GM21423 (cell line): ENCODE measurements at regions not wholly inside any gene's neighbourhood (a gene's known extent, or its start where the extent isn't known, plus 50 kb on each side); places are given as distances from the start of the nearest gene placed in this dataset.
"Not testable (repeated sequence)": the region's sequence is repeated elsewhere in the genome, so short reads cannot be mapped to it uniquely, and the experiment has no call there.

Experiments
- ATAC-seq: cut with Tn5 transposase; IDR thresholded peaks from one replicate; pipeline ENCODE4 v1.9.1; 2021; ENCODE audit warnings: mild to moderate bottlenecking, moderate library complexity; ENCODE audit not compliant: unreplicated experiment

GRCh38 chr18:39620551-39621168 is 2055.1 kb upstream of the CELF4 start:
- ATAC-seq: no peak

GRCh38 chr18:39618265-39619003 is 2052.8 kb upstream of the CELF4 start:
- ATAC-seq: no peak

GRCh38 chr18:39611381-39612100 is 2045.9 kb upstream of the CELF4 start:
- no peak for ATAC-seq

- ATAC-seq: no peak
These were observed 2041.4 kb upstream of the CELF4 start for GRCh38 chr18:39607034-39607433.

GRCh38 chr18:39604836-39605235 is 2039.2 kb upstream of the CELF4 start:
- no peak for ATAC-seq

- ATAC-seq: no peak
These were observed 2036.5 kb upstream of the CELF4 start for GRCh38 chr18:39602131-39602530.

- no peak for ATAC-seq
These were observed 2035.3 kb upstream of the CELF4 start for GRCh38 chr18:39600894-39601293.

- ATAC-seq: no peak
These were observed 2033.7 kb upstream of the CELF4 start for GRCh38 chr18:39599251-39599650.

- no peak for ATAC-seq
These were observed 2031.3 kb upstream of the CELF4 start for GRCh38 chr18:39596891-39597290.

GRCh38 chr18:39596221-39596620 is 2030.6 kb upstream of the CELF4 start:
- ATAC-seq: no peak

GRCh38 chr18:39594206-39594605 is 2028.6 kb upstream of the CELF4 start:
- ATAC-seq: no peak

GRCh38 chr18:39591649-39592048 is 2026.1 kb upstream of the CELF4 start:
- no peak for ATAC-seq

- ATAC-seq: no peak
These were observed 2023.9 kb upstream of the CELF4 start for GRCh38 chr18:39589496-39589895.

GRCh38 chr18:39587586-39587985 is 2022.0 kb upstream of the CELF4 start:
- no peak for ATAC-seq

- ATAC-seq: no peak
These were observed 2021.1 kb upstream of the CELF4 start for GRCh38 chr18:39586741-39587140.

GRCh38 chr18:39574897-39575296 is 2009.3 kb upstream of the CELF4 start:
- no peak for ATAC-seq

- ATAC-seq: no peak
These were observed 2005.9 kb upstream of the CELF4 start for GRCh38 chr18:39571511-39571910.

GRCh38 chr18:39565551-39566230 is 2000.1 kb upstream of the CELF4 start:
- not testable (repeated sequence) for ATAC-seq

GRCh38 chr18:39564716-39565115 is 1999.1 kb upstream of the CELF4 start:
- ATAC-seq: no peak

GRCh38 chr18:39561126-39561525 is 1995.5 kb upstream of the CELF4 start:
- no peak for ATAC-seq

GRCh38 chr18:39558658-39559057 is 1993.1 kb upstream of the CELF4 start:
- ATAC-seq: no peak
